ENCODE measurements at regions not wholly inside any gene's neighbourhood (a gene's known extent, or its start where the extent isn't known, plus 50 kb on each side); places are given as distances from the start of the nearest gene placed in this dataset.
A peak's percentile ranks its signal among the peaks of the same experiment; 100 is the strongest.

DNA sequence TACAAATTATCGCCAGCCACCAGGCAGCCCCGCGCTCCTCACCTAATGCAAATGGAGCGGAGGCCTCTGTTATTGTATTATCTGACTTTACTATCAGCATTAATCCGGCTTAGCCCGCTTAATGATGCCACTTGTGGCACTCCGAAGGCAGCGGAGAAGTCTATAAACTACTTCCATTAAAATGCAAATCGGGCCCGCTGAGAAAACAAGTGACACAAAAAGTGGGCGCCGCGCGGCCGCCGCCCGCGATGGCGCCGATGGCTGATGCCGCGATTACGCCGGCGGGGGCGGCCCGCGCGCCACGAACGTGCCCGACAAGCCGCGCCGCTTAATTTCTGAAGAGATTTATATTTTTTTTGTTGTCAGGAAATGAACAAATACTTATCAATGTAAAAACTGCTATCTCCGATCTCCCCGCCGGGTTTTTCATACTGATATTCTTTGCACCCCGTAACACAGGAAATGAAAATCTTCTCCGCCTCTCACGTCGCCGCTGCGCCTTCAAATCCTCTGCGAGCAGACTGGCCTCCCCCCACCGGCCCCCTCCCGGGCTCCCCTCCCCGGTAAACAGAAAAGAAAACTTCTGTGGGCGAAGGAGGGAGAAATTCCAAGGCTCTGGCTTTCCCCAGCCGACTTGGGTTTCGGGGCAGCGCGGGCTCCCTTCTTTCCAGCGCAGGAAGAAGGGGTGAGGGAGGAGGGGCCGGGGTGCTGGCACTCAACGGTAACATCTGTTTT is 221.8 kb downstream of the INSIG2 start:
- 4 to 10% methylated on average over 29 to 40 of the region's 56 CpGs for WGBS, 2 donors
- peak overlapping the region in 3 of 4 donors; percentile 11 to 51 (median 42) for H3K27ac ChIP-seq
- intact Hi-C loops (cut with DNase I), result no loop called here

DNA sequence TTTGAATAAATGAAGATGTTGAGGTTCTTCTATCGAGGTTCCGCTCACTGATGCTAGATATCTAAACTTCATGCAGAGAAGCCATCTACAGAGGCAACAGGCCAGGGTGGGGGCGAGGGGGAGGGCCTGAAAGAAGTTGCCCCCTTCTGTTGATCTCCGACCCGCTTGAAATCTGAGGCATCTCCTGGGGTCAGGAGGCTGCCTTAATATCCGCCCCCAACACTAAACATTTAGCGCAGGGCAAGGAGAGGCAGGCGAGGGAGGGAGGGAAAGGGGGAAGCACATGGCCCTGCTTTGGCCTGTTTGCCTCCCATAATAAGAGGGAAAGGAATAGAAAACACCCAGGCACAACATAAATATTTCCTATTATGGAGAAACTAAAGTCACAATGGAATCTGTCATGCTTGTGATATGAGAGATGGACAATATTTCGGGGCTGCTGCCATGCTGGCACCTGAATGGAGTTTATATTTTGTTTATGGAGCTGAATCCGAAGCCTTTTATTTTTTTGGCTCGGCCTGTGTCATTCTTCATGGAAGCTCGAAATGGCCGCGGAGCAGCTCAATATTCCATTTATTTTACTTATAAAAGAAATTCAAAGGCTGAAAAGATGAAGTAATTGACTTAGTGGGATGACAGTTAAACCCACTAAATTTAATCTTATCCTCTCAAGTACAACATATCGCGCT is 221.1 kb downstream of the INSIG2 start:
- Histone ChIP-seq H3K9me3 (no peaks in the 10 kb centered on the region), H3K4me3 (peak overlapping the region; percentile 36 to 73 (median 56)), H3K27me3 (peaks cover 0 to 66% (median 4%) of the 10 kb centered on the region in 4 donors), H3K27ac (peak overlapping the region in 1 of 4 donors; percentile 42), H3K4me1 (peaks cover 0 to 19% (median 0%) of the 10 kb centered on the region in 3 donors), H3K36me3 (no peaks in the 10 kb centered on the region)
- no peak for TF ChIP-seq POLR2A (IDR thresholded peaks at IDR 0.05)
- TF ChIP-seq, protein P1, sequence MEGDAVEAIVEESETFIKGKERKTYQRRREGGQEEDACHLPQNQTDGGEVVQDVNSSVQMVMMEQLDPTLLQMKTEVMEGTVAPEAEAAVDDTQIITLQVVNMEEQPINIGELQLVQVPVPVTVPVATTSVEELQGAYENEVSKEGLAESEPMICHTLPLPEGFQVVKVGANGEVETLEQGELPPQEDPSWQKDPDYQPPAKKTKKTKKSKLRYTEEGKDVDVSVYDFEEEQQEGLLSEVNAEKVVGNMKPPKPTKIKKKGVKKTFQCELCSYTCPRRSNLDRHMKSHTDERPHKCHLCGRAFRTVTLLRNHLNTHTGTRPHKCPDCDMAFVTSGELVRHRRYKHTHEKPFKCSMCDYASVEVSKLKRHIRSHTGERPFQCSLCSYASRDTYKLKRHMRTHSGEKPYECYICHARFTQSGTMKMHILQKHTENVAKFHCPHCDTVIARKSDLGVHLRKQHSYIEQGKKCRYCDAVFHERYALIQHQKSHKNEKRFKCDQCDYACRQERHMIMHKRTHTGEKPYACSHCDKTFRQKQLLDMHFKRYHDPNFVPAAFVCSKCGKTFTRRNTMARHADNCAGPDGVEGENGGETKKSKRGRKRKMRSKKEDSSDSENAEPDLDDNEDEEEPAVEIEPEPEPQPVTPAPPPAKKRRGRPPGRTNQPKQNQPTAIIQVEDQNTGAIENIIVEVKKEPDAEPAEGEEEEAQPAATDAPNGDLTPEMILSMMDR (IDR thresholded peaks at IDR 0.05), result no peak
- WGBS, 2 donors, result 52 to 54% methylated on average over 13 to 14 of the region's 16 CpGs
- intact Hi-C loops (cut with DNase I), result no loop called here
- DNase-seq, result no peak

More for the DNA sequence above, 221.8 kb downstream of the INSIG2 start:
- Histone ChIP-seq H3K27me3 (peaks cover 0 to 69% (median 4%) of the 10 kb centered on the region in 4 donors), H3K4me1 (peaks cover 0 to 19% (median 0%) of the 10 kb centered on the region in 3 donors), H3K9me3 (no peaks in the 10 kb centered on the region), H3K4me3 (peak overlapping the region; percentile 36 to 73 (median 56)), H3K36me3 (no peaks in the 10 kb centered on the region)
- no peak for DNase-seq
- TF ChIP-seq, protein P1 (IDR thresholded peaks at IDR 0.05), result no peak
- TF ChIP-seq POLR2A (IDR thresholded peaks at IDR 0.05), result no peak

- no peak overlapping the region for H3K27ac ChIP-seq
- 68 to 89% methylated on average over 2 of the region's 2 CpGs for WGBS, 2 donors
- H3K4me1 ChIP-seq, result peaks cover 0 to 19% (median 0%) of the 10 kb centered on the region in 3 donors
- DNase-seq, result no peak
- no peak for TF ChIP-seq POLR2A (IDR thresholded peaks at IDR 0.05)
- TF ChIP-seq, protein P1 (IDR thresholded peaks at IDR 0.05), result no peak
- no peak overlapping the region for H3K4me3 ChIP-seq
- intact Hi-C loops (cut with DNase I), result no loop called here
- H3K27me3 ChIP-seq, result peaks cover 0 to 59% (median 4%) of the 10 kb centered on the region in 4 donors
- H3K9me3 ChIP-seq, result no peaks in the 10 kb centered on the region
- H3K36me3 ChIP-seq, result no peaks in the 10 kb centered on the region
Measured at GRCh38 chr2:118307864-118308263, 219.6 kb downstream of the INSIG2 start.

DNA sequence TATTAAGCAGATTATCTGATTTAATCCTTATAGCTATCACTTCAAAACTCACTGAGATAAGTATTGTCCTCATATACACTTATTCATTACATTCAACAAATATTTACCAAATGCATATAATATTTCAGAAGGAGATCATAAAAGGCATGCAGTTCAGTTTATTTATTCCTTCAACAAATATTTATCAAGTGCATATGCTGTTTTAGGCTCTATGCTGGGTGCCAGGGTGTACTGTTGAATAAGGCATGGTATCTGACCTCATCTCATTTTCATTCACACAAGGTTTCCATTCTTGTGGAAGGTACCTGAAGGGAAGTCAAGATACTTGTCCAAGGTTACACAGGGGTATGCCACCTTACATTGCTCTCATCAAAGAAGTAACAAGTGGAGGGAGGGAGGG is 213.0 kb downstream of the INSIG2 start:
- intact Hi-C loops (cut with DNase I), result no loop called here
- Histone ChIP-seq H3K4me3 (no peak overlapping the region), H3K9me3 (no peaks in the 10 kb centered on the region), H3K4me1 (no peaks in the 10 kb centered on the region), H3K27ac (no peak overlapping the region), H3K27me3 (peaks cover 0 to 8% (median 0%) of the 10 kb centered on the region in 4 donors), H3K36me3 (no peaks in the 10 kb centered on the region)
- DNase-seq, result no peak
- no peak for TF ChIP-seq POLR2A (IDR thresholded peaks at IDR 0.05)
- TF ChIP-seq, protein P1 (IDR thresholded peaks at IDR 0.05), result no peak

DNA sequence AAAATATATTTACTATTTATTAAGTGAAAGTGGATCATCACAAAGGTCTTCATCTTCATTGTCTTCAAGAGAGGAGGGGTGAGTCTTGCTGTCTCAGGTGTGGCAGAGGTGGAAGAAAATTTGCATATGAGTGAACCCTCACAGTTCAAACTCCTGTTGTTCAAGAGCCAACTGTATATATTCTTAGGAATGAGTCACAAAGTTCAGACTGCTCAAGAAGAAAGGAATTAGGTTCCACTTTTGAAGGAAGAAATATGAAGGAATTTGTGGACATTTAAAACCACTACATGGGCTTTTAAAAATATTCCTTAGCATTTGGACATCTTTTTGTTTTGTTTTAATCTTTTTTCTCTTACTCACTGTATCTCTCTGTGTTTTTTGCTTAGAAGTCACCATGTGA is 212.6 kb downstream of the INSIG2 start:
- Histone ChIP-seq H3K27me3 (peaks cover 0 to 12% (median 0%) of the 10 kb centered on the region in 4 donors), H3K9me3 (no peaks in the 10 kb centered on the region), H3K4me1 (no peaks in the 10 kb centered on the region), H3K36me3 (no peaks in the 10 kb centered on the region), H3K27ac (no peak overlapping the region), H3K4me3 (no peak overlapping the region)
- DNase-seq, result no peak
- intact Hi-C loops (cut with DNase I), result no loop called here
- TF ChIP-seq, protein P1 (IDR thresholded peaks at IDR 0.05), result no peak
- TF ChIP-seq POLR2A (IDR thresholded peaks at IDR 0.05), result no peak

Measured in esophagus squamous epithelium (tissue), 5 donors.